Testis (tissue), 2 donors: ENCODE measurements at regions not wholly inside any gene's neighbourhood (a gene's known extent, or its start where the extent isn't known, plus 50 kb on each side); places are given as distances from the start of the nearest gene placed in this dataset.

ENCODE experiments used
- DNase-seq: peaks from one replicate; pipeline ENCODE4 v3.0.0-alpha.2; 2019
- H3K27ac ChIP-seq, 2 donors: fragments of 200-600 bp; sonication (generic); one replicate each; pipeline ENCODE4 v1.5.1; 2019
- H3K27me3 ChIP-seq: fragments of 200-600 bp; sonication (generic); one replicate; pipeline ENCODE4 v1.5.1; 2019
- H3K36me3 ChIP-seq: fragments of 200-600 bp; sonication (generic); one replicate; pipeline ENCODE4 v1.5.1; 2017; ENCODE audit warnings: low read depth; ENCODE audit errors: missing control alignments
- H3K4me1 ChIP-seq: fragments of 200-600 bp; sonication (generic); one replicate; pipeline ENCODE4 v1.5.1; 2019
- H3K4me3 ChIP-seq, 2 donors: fragments of 200-600 bp; sonication (generic); one replicate each; pipeline ENCODE4 v1.5.1; 2017 to 2019
- H3K9me3 ChIP-seq: fragments of 200-600 bp; sonication (generic); one replicate; pipeline ENCODE4 v1.5.1; 2017
- CTCF ChIP-seq, 3 experiments: fragments of 450-650 bp in 2 of 3; fragments of 200-600 bp in 1 of 3; sonication (generic) in 1 of 3; IDR thresholded peaks; one replicate each; pipeline ENCODE4 v1.5.1; 2016 to 2019; ENCODE audit warnings: antibody characterized with exemption in 3 of 3, mild to moderate bottlenecking in 2 of 3, moderate library complexity in 1 of 3
- POLR2A ChIP-seq: fragments of 450-650 bp; IDR thresholded peaks from one replicate; pipeline ENCODE4 v1.6.1; 2017; ENCODE audit warnings: antibody characterized with exemption, mild to moderate bottlenecking, moderate library complexity
- WGBS, 2 donors: methylation state at CpG; one replicate each; pipeline ENCODE4 v1.1.5; 2018; 5-methylcytosine and 5-hydroxymethylcytosine counted together
- intact Hi-C: fragments of 100-400 bp; cut with DNase I; formaldehyde crosslinking; loops from one replicate; pipeline ENCODE4 v1.15.1; 2023; ENCODE audit warnings: low total_unique reads

- H3K9me3 ChIP-seq, result no peaks in the 10 kb centered on the region
- H3K27ac ChIP-seq, result no peak overlapping the region
- H3K4me1 ChIP-seq, result no peaks in the 10 kb centered on the region
- no peak overlapping the region for H3K4me3 ChIP-seq
- intact Hi-C loops, result no loop called here
- no peak for DNase-seq
- TF ChIP-seq POLR2A (no peak), CTCF (IDR thresholded peaks at IDR 0.05) (no peak)
- WGBS, 2 donors, result 63 to 77% methylated on average over 7 of the region's 7 CpGs
- no peaks in the 10 kb centered on the region for H3K27me3 ChIP-seq
- no peaks in the 10 kb centered on the region for H3K36me3 ChIP-seq
These were observed 110.1 kb upstream of the IRX2 start for GRCh38 chr5:2861605-2862004.

- Histone ChIP-seq H3K9me3 (no peaks in the 10 kb centered on the region), H3K36me3 (no peaks in the 10 kb centered on the region), H3K4me1 (no peaks in the 10 kb centered on the region), H3K27ac (no peak overlapping the region), H3K4me3 (no peak overlapping the region), H3K27me3 (no peaks in the 10 kb centered on the region)
- WGBS, 2 donors, result 54 to 66% methylated on average over 10 of the region's 10 CpGs
- DNase-seq, result no peak
- intact Hi-C loops, result no loop called here
- TF ChIP-seq CTCF (IDR thresholded peaks at IDR 0.05) (no peak), POLR2A (no peak)
These were observed 108.6 kb upstream of the IRX2 start for GRCh38 chr5:2860101-2860500.

- no peak overlapping the region for H3K27ac ChIP-seq
- H3K4me3 ChIP-seq, result no peak overlapping the region
- no peaks in the 10 kb centered on the region for H3K27me3 ChIP-seq
- WGBS, 2 donors, result 73% methylated on average over 2 of the region's 2 CpGs; no CpG with 5 or more reads in 1 of the 2 donors
- intact Hi-C loops, result no loop called here
- DNase-seq, result no peak
- no peaks in the 10 kb centered on the region for H3K36me3 ChIP-seq
- TF ChIP-seq CTCF (IDR thresholded peaks at IDR 0.05), result no peak
- no peaks in the 10 kb centered on the region for H3K4me1 ChIP-seq
- H3K9me3 ChIP-seq, result no peaks in the 10 kb centered on the region
These were observed 106.4 kb upstream of the IRX2 start for GRCh38 chr5:2857837-2858236.

GRCh38 chr5:2856206-2856605 is 104.7 kb upstream of the IRX2 start:
- Histone ChIP-seq H3K9me3 (no peaks in the 10 kb centered on the region), H3K4me3 (no peak overlapping the region), H3K36me3 (no peaks in the 10 kb centered on the region), H3K4me1 (no peaks in the 10 kb centered on the region), H3K27me3 (no peaks in the 10 kb centered on the region), H3K27ac (no peak overlapping the region)
- intact Hi-C loops, result no loop called here
- WGBS, 2 donors, result 86% methylated on average over 13 of the region's 13 CpGs
- no peak for DNase-seq
- TF ChIP-seq POLR2A, result no peak
- no peak for TF ChIP-seq CTCF (IDR thresholded peaks at IDR 0.05)

- 92 to 100% methylated on average over 1 of the region's 1 CpG for WGBS, 2 donors
- Histone ChIP-seq H3K4me1 (no peaks in the 10 kb centered on the region), H3K4me3 (no peak overlapping the region), H3K27me3 (no peaks in the 10 kb centered on the region), H3K9me3 (no peaks in the 10 kb centered on the region), H3K36me3 (no peaks in the 10 kb centered on the region), H3K27ac (no peak overlapping the region)
- intact Hi-C loops, result no loop called here
- DNase-seq, result no peak
- TF ChIP-seq POLR2A (no peak), CTCF (IDR thresholded peaks at IDR 0.05) (no peak)
These were observed 101.0 kb upstream of the IRX2 start for GRCh38 chr5:2852446-2852845.
